ENCODE measurements at regions not wholly inside any gene's neighbourhood (a gene's known extent, or its start where the extent isn't known, plus 50 kb on each side); places are given as distances from the start of the nearest gene placed in this dataset.

DNA sequence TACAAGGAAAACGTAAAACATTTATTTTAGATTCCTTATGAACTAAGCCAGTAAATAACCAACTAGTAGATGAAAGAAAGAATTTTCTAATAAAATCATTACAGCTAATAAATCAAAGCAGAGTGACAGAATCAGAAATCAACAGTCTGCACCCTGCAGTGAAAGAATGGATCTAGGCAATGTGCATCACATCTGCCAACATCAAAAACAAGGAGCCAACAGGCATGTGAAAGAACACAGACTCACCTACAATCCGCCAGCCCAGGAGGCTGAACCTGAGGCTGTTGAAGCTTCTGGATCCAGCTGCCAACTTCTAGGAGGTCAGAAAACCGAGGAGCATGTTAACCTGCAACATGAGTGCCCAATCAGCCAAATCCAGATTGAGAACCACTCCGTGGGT lies 196.3 kb downstream of the SETD4 start:
- H3K36me3 Mint-ChIP-seq (ENCODE audit: low read depth), result no peaks in the 10 kb centered on the region
- DNase-seq (ENCODE audit: low spot score), result no peak
- peaks cover 5% of the 10 kb centered on the region for H3K9me3 Mint-ChIP-seq
- peaks cover 11% of the 10 kb centered on the region for H3K27me3 Mint-ChIP-seq (ENCODE audit: insufficient read depth)
- no peaks in the 10 kb centered on the region for H3K4me1 Mint-ChIP-seq (ENCODE audit: low read depth)
- no peak overlapping the region for H3K27ac Mint-ChIP-seq
- intact Hi-C loops (cut with micrococcal nuclease), result no loop called here
- H3K4me3 Mint-ChIP-seq, result no peak overlapping the region

DNA sequence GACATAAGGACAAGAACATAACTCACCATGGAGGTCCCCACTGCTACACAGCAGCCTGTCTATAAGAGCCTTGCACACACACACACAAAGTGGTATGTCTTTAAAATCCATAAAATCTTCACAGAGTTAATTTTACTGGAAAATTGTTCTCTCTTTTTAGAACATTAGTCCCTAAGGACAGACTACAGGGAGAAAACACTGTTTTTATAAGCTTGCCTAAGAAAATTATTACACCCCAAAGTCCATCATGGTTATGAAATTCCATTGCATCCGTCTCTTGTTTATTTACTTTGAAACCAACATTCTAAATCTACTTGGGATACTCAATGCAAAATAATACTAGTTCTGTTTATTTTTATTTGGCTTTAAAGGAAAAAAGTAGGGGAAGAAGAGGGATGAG lies 197.4 kb downstream of the SETD4 start:
- no peaks in the 10 kb centered on the region for H3K9me3 Mint-ChIP-seq
- no peak overlapping the region for H3K4me3 Mint-ChIP-seq
- peaks cover 12% of the 10 kb centered on the region for H3K27me3 Mint-ChIP-seq (ENCODE audit: insufficient read depth)
- no peaks in the 10 kb centered on the region for H3K4me1 Mint-ChIP-seq (ENCODE audit: low read depth)
- no peak overlapping the region for H3K27ac Mint-ChIP-seq
- DNase-seq (ENCODE audit: low spot score), result no peak
- intact Hi-C loops (cut with micrococcal nuclease), result no loop called here
- no peaks in the 10 kb centered on the region for H3K36me3 Mint-ChIP-seq (ENCODE audit: low read depth)

DNA sequence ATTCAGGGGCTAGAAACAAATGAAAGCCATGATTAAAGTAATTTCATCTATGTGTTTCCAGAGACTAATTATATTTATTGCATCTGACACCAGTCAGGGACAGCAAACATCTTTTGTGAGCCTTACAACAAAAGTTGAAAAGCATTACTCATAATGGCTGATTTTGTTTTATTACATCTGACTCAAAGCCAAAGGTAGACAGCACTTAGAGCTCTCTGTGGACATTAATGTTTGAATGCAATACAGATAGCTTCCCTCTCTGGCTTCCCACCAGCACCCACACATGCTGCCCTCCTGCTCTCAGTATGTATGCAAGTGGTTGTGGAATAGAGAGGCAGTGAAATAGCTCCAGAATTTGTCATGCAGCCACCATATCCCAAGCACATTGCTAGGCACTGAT lies 198.7 kb downstream of the SETD4 start:
- H3K36me3 Mint-ChIP-seq (ENCODE audit: low read depth), result no peaks in the 10 kb centered on the region
- intact Hi-C loops (cut with micrococcal nuclease), result no loop called here
- no peak for DNase-seq (ENCODE audit: low spot score)
- H3K27me3 Mint-ChIP-seq (ENCODE audit: insufficient read depth), result peaks cover 12% of the 10 kb centered on the region
- no peaks in the 10 kb centered on the region for H3K9me3 Mint-ChIP-seq
- no peak overlapping the region for H3K4me3 Mint-ChIP-seq
- no peaks in the 10 kb centered on the region for H3K4me1 Mint-ChIP-seq (ENCODE audit: low read depth)
- no peak overlapping the region for H3K27ac Mint-ChIP-seq

DNA sequence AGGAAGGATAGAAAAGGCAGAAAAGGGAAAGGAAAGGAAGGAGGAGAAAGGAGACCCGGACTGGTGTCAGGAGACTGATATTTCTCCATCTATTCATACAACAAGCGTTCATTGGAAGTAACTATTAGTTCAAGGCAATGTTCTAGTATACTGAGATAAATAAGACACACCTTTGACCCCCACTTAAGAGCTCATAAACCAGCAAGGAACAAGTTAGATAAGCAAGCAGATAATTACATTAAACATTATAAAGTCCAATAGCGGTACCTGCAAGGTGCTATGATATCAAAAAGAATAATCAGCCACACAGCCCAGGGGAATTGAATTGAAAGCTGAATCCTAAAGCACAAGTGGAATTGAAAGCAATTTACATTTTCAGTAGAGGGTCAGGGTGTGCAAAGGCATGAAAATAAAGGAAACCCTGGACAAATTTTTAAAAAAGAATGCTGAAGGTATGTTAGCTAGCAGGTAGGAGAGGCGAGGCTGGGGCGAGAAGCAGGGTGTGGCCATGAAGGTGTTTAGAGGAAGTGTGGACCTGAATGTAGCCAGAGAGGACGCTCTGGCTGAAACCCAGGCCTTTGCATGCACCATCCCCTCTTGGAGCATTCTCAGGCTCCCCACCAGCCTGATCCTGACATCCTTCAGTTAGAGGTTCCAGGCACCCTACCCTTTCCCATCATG lies 200.0 kb downstream of the SETD4 start:
- Mint-ChIP-seq H3K27ac (no peak overlapping the region), H3K4me3 (no peak overlapping the region), H3K9me3 (no peaks in the 10 kb centered on the region), H3K36me3 (ENCODE audit: low read depth) (no peaks in the 10 kb centered on the region), H3K4me1 (ENCODE audit: low read depth) (no peaks in the 10 kb centered on the region), H3K27me3 (ENCODE audit: insufficient read depth) (peaks cover 14% of the 10 kb centered on the region)
- DNase-seq (ENCODE audit: low spot score), result no peak
- intact Hi-C loops (cut with micrococcal nuclease), result no loop called here

DNA sequence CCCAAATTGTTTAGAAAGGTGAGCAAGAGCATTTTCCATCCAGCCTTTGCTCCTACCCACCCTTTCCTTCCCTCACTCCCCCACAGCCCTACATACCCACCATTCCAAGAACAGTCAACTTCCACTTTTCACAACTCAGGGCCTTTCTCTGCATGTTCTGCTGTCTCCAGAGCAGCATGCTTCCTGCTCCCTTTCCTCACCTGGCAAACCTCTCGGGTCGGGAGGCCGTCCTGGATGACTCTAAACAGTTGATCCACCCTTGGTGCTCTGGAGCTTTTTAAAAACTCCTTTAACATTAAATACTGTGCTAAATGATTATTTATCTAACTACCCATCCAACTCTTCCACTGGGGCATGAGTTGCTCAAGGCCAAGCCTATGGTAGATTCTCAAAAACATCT lies 200.6 kb downstream of the SETD4 start:
- intact Hi-C loops (cut with micrococcal nuclease), result no loop called here
- H3K9me3 Mint-ChIP-seq, result no peaks in the 10 kb centered on the region
- H3K27ac Mint-ChIP-seq, result no peak overlapping the region
- H3K4me3 Mint-ChIP-seq, result no peak overlapping the region
- no peaks in the 10 kb centered on the region for H3K36me3 Mint-ChIP-seq (ENCODE audit: low read depth)
- no peak for DNase-seq (ENCODE audit: low spot score)
- peaks cover 14% of the 10 kb centered on the region for H3K27me3 Mint-ChIP-seq (ENCODE audit: insufficient read depth)
- H3K4me1 Mint-ChIP-seq (ENCODE audit: low read depth), result no peaks in the 10 kb centered on the region

DNA sequence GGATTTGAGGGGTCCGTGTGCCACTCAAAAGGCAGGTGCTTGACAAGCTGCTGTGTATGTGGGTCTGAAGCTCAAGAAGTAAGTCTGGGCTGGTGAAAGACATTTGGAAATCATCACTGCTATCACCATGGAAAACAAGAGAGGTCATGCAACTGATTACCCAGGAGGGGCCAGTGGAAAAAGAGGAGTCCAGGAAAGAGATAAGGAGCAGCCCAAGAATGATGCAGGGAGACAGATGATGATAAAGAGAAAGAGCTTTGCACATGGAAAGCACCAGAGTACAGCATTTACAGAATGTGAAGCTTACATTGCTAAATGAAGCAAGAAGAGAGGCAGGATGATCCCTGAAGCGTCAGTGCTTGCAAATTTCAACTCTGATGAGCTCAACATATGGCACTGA lies 203.2 kb downstream of the SETD4 start:
- no peaks in the 10 kb centered on the region for H3K4me1 Mint-ChIP-seq (ENCODE audit: low read depth)
- DNase-seq (ENCODE audit: low spot score), result no peak
- H3K36me3 Mint-ChIP-seq (ENCODE audit: low read depth), result no peaks in the 10 kb centered on the region
- no peak overlapping the region for H3K27ac Mint-ChIP-seq
- H3K9me3 Mint-ChIP-seq, result no peaks in the 10 kb centered on the region
- H3K4me3 Mint-ChIP-seq, result no peak overlapping the region
- intact Hi-C loops (cut with micrococcal nuclease), result no loop called here
- H3K27me3 Mint-ChIP-seq (ENCODE audit: insufficient read depth), result peaks cover 14% of the 10 kb centered on the region

DNA sequence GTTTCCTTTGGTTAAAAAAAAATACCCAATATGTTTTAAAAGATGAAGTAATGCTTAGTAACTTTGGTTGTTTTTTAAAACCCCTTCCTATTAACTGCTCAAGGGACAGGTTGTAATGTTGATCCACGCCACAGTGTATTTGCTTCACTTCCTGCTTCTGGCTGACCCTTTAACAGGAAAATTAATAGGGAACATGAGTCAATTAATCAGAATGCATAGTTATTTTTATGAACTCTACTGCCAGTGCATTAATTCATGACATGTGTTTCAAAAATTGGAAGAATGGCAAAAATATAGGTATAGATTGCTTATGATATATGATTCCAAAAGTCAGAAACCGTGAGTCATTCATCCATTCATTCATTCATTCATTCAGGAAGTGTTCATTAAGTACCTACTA lies 204.8 kb downstream of the SETD4 start:
- intact Hi-C loops (cut with micrococcal nuclease), result no loop called here
- Mint-ChIP-seq H3K27ac (no peak overlapping the region), H3K9me3 (no peaks in the 10 kb centered on the region), H3K4me1 (ENCODE audit: low read depth) (no peaks in the 10 kb centered on the region), H3K27me3 (ENCODE audit: insufficient read depth) (peaks cover 13% of the 10 kb centered on the region), H3K36me3 (ENCODE audit: low read depth) (no peaks in the 10 kb centered on the region), H3K4me3 (no peak overlapping the region)
- DNase-seq (ENCODE audit: low spot score), result no peak

DNA sequence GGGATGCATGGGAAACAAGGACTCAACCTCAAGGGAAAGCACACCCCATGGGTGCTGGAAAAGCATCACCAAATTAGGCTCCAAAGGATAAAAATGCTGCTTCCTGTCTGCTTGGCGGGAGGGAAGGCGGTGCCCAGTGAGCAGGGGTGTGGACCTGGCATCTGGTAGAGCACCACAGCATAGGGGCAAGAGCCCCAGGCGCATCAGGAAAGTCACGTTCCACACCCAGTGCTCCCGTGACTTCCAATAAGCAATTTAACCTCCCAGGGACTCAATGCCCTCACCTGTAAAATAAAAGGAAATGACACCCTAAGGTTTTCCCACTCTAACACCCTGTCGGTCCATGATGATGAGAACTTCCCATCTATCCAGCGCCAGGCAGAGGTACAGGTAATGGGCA lies 206.0 kb downstream of the SETD4 start:
- intact Hi-C loops (cut with micrococcal nuclease), result no loop called here
- DNase-seq (ENCODE audit: low spot score), result no peak
- Mint-ChIP-seq H3K9me3 (no peaks in the 10 kb centered on the region), H3K4me3 (no peak overlapping the region), H3K27ac (no peak overlapping the region), H3K27me3 (ENCODE audit: insufficient read depth) (peaks cover 7% of the 10 kb centered on the region), H3K4me1 (ENCODE audit: low read depth) (no peaks in the 10 kb centered on the region), H3K36me3 (ENCODE audit: low read depth) (no peaks in the 10 kb centered on the region)

DNA sequence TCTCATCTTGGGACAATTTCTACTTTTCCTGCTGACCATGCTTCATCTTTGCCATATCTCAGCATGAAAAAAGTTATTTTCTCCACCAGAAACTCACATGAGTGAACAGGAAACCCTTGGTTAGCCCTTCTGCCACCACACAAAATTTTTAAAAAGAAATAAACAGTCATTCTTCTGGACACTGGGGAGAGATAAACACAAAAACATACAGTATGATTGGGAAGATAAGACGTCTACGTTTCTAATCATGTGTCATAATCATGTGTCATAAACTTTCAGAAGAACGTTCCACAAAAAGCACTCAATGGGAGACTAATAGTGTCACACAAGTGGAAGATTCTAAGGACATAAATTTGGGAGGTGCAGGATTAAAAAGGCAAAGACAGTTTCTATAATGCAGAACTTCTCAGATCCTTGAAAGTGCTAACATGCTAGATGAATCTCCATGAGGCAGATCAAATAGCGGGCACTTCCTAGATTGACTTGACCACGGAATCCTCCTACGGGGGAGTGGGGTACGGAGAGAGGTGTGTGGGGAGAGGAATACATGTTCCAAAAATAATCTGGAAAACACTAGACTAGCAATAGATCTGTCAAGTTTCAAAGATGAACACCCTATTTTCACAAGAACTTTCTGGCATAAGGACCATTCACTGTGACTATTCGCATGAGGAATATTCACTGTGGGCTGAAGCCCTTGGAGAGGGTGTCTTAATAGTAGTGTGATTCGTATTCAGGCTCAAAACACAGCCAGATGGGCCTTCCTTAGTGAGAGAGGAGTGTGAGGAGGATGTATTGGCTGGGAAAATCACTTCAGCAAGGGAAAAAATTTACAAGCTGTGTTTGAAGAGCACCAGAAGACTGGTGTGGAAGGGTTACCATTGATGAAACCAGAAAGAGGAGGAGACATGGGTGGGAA lies 206.7 kb downstream of the SETD4 start:
- Mint-ChIP-seq H3K4me1 (ENCODE audit: low read depth) (no peaks in the 10 kb centered on the region), H3K4me3 (no peak overlapping the region), H3K27ac (no peak overlapping the region), H3K9me3 (no peaks in the 10 kb centered on the region), H3K36me3 (ENCODE audit: low read depth) (no peaks in the 10 kb centered on the region), H3K27me3 (ENCODE audit: insufficient read depth) (peaks cover 6% of the 10 kb centered on the region)
- intact Hi-C loops (cut with micrococcal nuclease), result no loop called here
- DNase-seq (ENCODE audit: low spot score), result no peak

DNA sequence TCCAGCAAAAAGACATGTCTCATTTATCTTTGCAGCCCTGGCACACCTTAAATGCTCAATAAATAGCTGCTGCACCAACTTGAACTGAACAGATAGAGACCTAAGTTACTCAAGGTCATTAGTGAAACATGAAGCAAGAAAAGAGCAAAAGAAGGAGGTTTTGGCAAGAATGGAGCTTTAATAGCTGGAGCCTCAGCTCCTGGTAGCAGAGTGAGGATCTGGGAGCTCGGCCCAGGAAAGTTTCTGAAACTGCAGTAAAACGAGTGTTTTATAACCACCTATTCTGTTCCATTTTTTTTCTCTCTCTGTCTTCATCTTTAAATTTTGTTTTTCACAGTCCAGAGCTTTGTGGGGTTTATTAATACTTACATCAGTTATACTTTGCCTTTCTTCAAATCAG lies 207.5 kb downstream of the SETD4 start:
- Mint-ChIP-seq H3K27ac (no peak overlapping the region), H3K9me3 (no peaks in the 10 kb centered on the region), H3K4me1 (ENCODE audit: low read depth) (no peaks in the 10 kb centered on the region), H3K36me3 (ENCODE audit: low read depth) (no peaks in the 10 kb centered on the region), H3K4me3 (no peak overlapping the region), H3K27me3 (ENCODE audit: insufficient read depth) (peaks cover 4% of the 10 kb centered on the region)
- DNase-seq (ENCODE audit: low spot score), result no peak
- intact Hi-C loops (cut with micrococcal nuclease), result no loop called here

DNA sequence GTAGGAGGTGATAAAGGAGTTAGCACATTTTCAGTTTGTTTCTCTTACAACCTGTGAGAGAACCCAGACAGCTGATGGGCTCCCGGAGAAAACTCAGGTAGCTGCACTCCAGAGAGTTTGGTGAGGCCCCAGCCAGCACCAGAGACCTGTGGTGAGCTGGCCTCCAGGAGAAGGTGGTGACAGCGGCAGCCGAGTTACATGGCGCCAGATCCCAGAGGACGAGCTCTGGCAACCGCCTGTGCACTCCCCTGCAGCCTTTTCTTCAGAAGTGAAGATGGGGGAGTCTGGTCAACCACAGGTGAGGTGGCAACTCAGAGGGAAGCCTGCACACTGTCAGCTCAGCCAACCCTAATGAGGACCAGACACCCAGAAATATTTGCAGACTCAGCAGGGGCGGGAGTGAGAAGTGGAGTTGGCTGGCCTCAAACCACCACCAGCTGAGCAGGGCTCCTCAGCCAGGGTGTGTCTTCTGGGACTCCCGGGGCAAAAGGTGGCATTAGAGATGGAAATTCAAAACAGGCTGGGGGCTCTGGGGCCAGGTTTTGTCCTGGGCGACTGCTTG lies 209.7 kb downstream of the SETD4 start:
- Mint-ChIP-seq H3K36me3 (ENCODE audit: low read depth) (no peaks in the 10 kb centered on the region), H3K4me1 (ENCODE audit: low read depth) (no peaks in the 10 kb centered on the region), H3K27me3 (ENCODE audit: insufficient read depth) (peaks cover 2% of the 10 kb centered on the region), H3K4me3 (no peak overlapping the region), H3K27ac (no peak overlapping the region), H3K9me3 (no peaks in the 10 kb centered on the region)
- DNase-seq (ENCODE audit: low spot score), result no peak
- intact Hi-C loops (cut with micrococcal nuclease), result no loop called here

DNA sequence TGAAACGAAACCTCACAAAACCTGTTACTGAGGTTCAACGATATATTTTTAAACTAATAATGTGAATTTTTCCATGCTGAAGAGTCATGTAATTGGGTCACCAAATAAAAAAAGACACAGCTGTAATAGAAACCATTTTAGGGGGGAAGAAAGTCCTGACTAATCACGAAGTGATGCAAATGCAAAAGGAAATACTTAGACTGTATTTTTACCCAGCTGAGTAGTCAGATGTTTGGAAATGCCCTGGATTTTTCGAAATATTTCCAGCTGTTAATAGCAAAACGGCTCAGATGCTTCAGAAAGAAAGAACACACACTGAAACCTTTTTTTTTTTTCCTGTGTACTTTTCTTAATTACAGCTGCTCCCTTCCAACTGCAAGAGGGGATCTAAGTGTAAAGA lies 210.3 kb downstream of the SETD4 start:
- H3K4me3 Mint-ChIP-seq, result no peak overlapping the region
- intact Hi-C loops (cut with micrococcal nuclease), result no loop called here
- no peak overlapping the region for H3K27ac Mint-ChIP-seq
- no peaks in the 10 kb centered on the region for H3K9me3 Mint-ChIP-seq
- DNase-seq (ENCODE audit: low spot score), result no peak
- peaks cover 2% of the 10 kb centered on the region for H3K27me3 Mint-ChIP-seq (ENCODE audit: insufficient read depth)
- H3K36me3 Mint-ChIP-seq (ENCODE audit: low read depth), result no peaks in the 10 kb centered on the region
- no peaks in the 10 kb centered on the region for H3K4me1 Mint-ChIP-seq (ENCODE audit: low read depth)

DNA sequence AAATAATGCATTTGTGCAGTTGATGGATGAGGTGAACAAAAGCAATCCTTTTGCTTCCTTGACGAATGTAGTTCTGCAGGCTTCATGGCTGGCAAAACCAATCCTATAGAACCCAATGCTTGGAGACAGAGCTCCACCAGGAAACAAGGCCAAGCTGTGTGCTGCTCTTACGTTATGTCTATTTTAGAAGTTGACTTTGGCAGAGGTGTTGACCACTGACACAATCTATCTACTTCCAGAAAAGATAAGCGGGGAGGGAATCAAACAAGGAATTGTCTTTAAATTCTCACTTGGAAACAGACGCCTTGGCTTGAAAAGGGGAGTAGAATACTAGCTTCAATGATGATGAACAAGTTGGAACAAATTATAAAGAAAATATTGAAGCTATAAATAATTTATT lies 211.2 kb downstream of the SETD4 start:
- no peak overlapping the region for H3K4me3 Mint-ChIP-seq
- H3K4me1 Mint-ChIP-seq (ENCODE audit: low read depth), result no peaks in the 10 kb centered on the region
- H3K9me3 Mint-ChIP-seq, result no peaks in the 10 kb centered on the region
- DNase-seq (ENCODE audit: low spot score), result no peak
- no peak overlapping the region for H3K27ac Mint-ChIP-seq
- intact Hi-C loops (cut with micrococcal nuclease), result loop anchor here (10.0 kb wide), 1 partner anchor 266 kb away; no protein-coding TSS in a partner anchor
- no peaks in the 10 kb centered on the region for H3K36me3 Mint-ChIP-seq (ENCODE audit: low read depth)
- H3K27me3 Mint-ChIP-seq (ENCODE audit: insufficient read depth), result peaks cover 2% of the 10 kb centered on the region
